ENCODE measurements at regions not wholly inside any gene's neighbourhood (a gene's known extent, or its start where the extent isn't known, plus 50 kb on each side); places are given as distances from the start of the nearest gene placed in this dataset.

DNA sequence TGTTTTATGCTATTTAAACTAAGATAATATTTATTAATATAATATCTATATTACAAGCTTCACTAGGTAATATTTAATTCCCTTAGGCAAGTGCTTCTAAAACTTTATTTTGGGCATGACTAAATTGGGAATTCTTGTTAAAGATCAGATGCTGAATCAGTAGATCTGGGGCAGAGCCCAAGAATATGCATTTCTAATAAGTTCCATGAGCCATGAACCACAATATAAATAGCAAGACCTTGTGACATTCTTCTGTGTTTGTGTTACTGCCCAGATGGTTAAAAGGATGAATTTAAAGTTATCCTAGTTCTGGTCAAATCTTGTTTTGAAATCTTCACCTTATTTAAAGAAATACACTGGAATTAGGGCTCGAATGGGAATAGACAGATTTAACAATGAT lies 258.4 kb upstream of the CACNA2D1 start:
- DNase-seq (ENCODE audit: low read depth), result no peak
- H3K4me3 ChIP-seq (ENCODE audit: low read depth, low read length), result no peak overlapping the region
- TF ChIP-seq, protein P1, sequence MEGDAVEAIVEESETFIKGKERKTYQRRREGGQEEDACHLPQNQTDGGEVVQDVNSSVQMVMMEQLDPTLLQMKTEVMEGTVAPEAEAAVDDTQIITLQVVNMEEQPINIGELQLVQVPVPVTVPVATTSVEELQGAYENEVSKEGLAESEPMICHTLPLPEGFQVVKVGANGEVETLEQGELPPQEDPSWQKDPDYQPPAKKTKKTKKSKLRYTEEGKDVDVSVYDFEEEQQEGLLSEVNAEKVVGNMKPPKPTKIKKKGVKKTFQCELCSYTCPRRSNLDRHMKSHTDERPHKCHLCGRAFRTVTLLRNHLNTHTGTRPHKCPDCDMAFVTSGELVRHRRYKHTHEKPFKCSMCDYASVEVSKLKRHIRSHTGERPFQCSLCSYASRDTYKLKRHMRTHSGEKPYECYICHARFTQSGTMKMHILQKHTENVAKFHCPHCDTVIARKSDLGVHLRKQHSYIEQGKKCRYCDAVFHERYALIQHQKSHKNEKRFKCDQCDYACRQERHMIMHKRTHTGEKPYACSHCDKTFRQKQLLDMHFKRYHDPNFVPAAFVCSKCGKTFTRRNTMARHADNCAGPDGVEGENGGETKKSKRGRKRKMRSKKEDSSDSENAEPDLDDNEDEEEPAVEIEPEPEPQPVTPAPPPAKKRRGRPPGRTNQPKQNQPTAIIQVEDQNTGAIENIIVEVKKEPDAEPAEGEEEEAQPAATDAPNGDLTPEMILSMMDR (IDR thresholded peaks at IDR 0.05; ENCODE audit: control insufficient read depth, extremely low read depth, insufficient read depth), result no peak

DNA sequence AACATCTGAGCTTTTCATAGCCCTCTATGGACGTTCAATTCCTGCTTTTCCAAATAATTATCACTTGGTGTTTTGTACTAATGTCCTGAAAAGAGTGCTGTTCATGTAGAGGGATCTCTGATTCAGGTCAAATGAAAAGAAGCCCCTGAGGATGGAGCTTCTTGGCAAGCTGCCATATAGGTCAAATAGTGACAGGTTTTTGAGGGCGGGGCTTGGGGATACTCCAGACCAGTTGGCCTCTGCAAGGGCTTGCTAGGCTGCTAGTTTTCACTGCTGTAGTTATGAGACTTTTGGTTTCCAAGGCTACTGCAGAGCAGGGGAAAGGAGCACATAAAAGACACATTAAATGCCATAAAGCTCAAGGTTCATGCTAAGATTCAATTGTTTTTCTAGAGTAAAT lies 257.2 kb upstream of the CACNA2D1 start:
- DNase-seq (ENCODE audit: low read depth), result no peak
- no peak overlapping the region for H3K4me3 ChIP-seq (ENCODE audit: low read depth, low read length)
- TF ChIP-seq, protein P1 (IDR thresholded peaks at IDR 0.05; ENCODE audit: control insufficient read depth, extremely low read depth, insufficient read depth), result no peak

DNA sequence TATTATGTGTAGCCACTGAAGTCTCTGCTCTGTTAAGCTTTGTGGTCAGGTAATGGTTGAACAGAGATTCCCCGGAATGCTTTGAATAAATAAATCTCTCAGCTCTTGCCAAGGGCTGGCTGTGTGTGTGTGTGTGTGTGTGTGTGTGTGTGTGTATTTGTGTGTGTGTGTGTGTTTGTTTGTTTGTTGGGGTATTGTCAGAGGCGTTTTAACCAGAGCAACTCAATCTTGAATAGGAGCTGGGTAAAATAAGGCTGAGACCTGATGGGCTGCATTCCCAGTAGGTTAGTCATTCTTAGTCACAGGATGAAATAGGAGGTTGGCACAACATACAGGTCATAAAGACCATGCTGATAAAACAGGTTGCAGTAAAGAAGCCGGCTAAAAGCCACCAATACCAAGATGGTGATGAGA lies 256.2 kb upstream of the CACNA2D1 start:
- H3K4me3 ChIP-seq (ENCODE audit: low read depth, low read length), result no peak overlapping the region
- TF ChIP-seq, protein P1 (IDR thresholded peaks at IDR 0.05; ENCODE audit: control insufficient read depth, extremely low read depth, insufficient read depth), result no peak
- DNase-seq (ENCODE audit: low read depth), result peak; percentile 87

DNA sequence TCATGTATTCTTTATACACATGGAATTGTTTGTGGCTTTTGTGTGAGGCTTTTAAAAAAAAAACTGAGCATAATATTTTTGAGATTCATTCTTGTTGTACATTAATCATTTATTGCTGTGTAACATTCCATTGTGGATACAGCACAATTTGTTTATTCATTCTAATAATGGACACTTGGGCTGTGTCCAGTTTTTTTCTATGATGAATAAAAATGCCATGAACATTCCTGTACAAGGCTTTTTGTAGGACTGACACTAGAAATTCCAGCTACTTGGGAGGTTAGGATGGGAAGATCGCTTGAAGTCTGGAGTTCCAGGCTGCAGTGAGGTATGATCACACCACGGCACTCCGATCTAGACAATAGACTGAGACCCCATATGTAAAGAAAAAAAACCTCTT lies 254.3 kb upstream of the CACNA2D1 start:
- no peak overlapping the region for H3K4me3 ChIP-seq (ENCODE audit: low read depth, low read length)
- TF ChIP-seq, protein P1 (IDR thresholded peaks at IDR 0.05; ENCODE audit: control insufficient read depth, extremely low read depth, insufficient read depth), result no peak
- DNase-seq (ENCODE audit: low read depth), result no peak

DNA sequence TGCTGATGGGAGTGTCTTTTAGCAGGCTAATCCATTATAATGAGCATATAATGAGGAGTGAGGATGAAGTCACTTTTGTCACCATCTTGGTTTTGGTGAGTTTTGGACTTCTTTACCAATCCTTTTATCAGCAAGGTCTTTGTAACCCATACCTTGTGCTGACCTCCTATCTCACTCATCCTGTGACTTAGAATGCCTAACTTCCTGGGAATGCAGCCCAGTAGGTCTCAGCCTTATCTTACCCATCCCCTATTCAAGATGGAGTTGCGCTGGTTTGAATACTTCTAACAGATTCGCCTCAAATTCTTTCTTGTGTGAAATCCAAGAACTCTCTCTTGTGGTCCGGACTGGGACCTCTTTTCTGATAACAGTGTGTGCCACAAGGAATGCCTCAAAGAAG lies 253.1 kb upstream of the CACNA2D1 start:
- H3K4me3 ChIP-seq (ENCODE audit: low read depth, low read length), result no peak overlapping the region
- TF ChIP-seq, protein P1 (IDR thresholded peaks at IDR 0.05; ENCODE audit: control insufficient read depth, extremely low read depth, insufficient read depth), result no peak
- no peak for DNase-seq (ENCODE audit: low read depth)

DNA sequence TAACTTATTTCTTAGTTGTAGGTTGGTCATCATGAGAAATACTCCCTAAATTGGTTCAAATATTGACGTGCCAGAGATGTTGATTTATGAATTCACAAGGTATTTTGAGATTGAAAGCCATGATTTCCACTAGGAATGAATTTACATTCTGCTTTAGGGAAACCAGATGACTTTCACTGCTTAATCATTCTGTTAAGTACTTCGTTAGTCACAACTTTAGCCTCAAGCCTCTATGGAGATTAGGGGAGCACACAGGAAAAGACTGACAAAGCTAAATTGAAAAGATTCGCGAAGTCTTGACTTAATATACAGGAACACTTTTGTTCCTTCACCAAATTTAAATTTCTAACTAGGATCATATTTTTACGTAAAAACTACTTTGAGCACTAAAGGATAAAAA lies 250.4 kb upstream of the CACNA2D1 start:
- no peak overlapping the region for H3K4me3 ChIP-seq (ENCODE audit: low read depth, low read length)
- TF ChIP-seq, protein P1 (IDR thresholded peaks at IDR 0.05; ENCODE audit: control insufficient read depth, extremely low read depth, insufficient read depth), result no peak
- DNase-seq (ENCODE audit: low read depth), result no peak

DNA sequence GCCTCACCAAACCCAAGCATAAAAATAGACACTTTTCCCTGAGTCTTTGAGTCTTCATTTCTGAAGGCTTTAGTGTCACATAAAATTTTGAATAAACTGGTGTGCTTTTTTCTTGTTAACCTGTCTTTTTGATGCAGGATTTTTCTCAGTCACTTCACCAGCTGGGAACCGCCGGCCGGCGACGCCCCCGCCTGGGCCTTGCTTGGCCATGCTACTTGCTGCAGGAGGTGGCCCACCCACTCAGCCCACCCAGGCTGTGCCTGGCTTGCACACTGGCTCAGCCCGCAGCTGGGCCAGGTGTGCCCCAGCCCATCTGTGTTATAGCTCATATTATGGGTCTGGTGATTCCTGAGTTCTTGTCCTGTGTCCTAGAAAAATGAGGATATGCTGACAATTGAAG lies 247.4 kb upstream of the CACNA2D1 start:
- TF ChIP-seq, protein P1 (IDR thresholded peaks at IDR 0.05; ENCODE audit: control insufficient read depth, extremely low read depth, insufficient read depth), result no peak
- DNase-seq (ENCODE audit: low read depth), result no peak
- no peak overlapping the region for H3K4me3 ChIP-seq (ENCODE audit: low read depth, low read length)
